B cell (primary cell): ENCODE measurements at regions not wholly inside any gene's neighbourhood (a gene's known extent, or its start where the extent isn't known, plus 50 kb on each side); places are given as distances from the start of the nearest gene placed in this dataset.

ENCODE experiments used
- ATAC-seq: fragments of 200-7000 bp; cut with Tn5 transposase; one replicate; pipeline ENCODE4 v1.10.0; 2021; ENCODE audit warnings: low read depth, mild to moderate bottlenecking, moderate number of reproducible peaks, moderate library complexity
- CTCF ChIA-PET: fragments of 350-600 bp; sonication (Branson Sonifier 250); formaldehyde crosslinking; loops from one replicate; lab custom pipeline; 2021; ENCODE audit warnings: antibody characterized with exemption, inconsistent platforms; lab: Charles Lee
- POLR2A ChIA-PET: fragments of 350-600 bp; sonication (Branson Sonifier 250); formaldehyde crosslinking; loops from one replicate; lab custom pipeline; 2021; ENCODE audit warnings: antibody characterized with exemption; lab: Charles Lee
- DNase-seq: peaks from one replicate; pipeline ENCODE4 v3.0.0; 2013
- H2AFZ ChIP-seq: 2 replicates; pipeline ENCODE4 v1.6.1; 2012; ENCODE audit warnings: mild to moderate bottlenecking, low read depth, low read length; ENCODE audit not compliant: insufficient read depth, poor library complexity, severe bottlenecking
- H3K27ac ChIP-seq, 2 donors: 1 replicate in 1 of 2; 2 replicates in 1 of 2; pipeline ENCODE4 v1.5.1; 2012 to 2013; ENCODE audit warnings: low read length in 2 of 2, mild to moderate bottlenecking in 2 of 2, moderate library complexity in 1 of 2
- H3K27me3 ChIP-seq, 4 experiments: fragments of 200-600 bp in 1 of 4; sonication (generic) in 1 of 4; replicated peaks in 1 of 4; 1 replicate in 2 of 4; 2 replicates in 2 of 4; pipeline versions ENCODE4 v1.6.1 to v1.7.0; 2013 to 2016; ENCODE audit warnings: low read length in 3 of 4, mild to moderate bottlenecking in 2 of 4, mixed read lengths in 1 of 4, moderate library complexity in 1 of 4; ENCODE audit not compliant: insufficient read depth in 4 of 4, control insufficient read depth in 3 of 4; ENCODE audit errors: control extremely low read depth in 1 of 4
- H3K36me3 ChIP-seq, 2 experiments: replicated peaks in 1 of 2; 1 replicate in 1 of 2; 2 replicates in 1 of 2; pipeline versions ENCODE4 v1.6.1 to v1.7.1; 2013; ENCODE audit warnings: low read length in 1 of 2; ENCODE audit not compliant: insufficient read depth in 2 of 2, control insufficient read depth in 1 of 2; ENCODE audit errors: control extremely low read depth in 1 of 2, extremely low read depth in 1 of 2
- H3K4me1 ChIP-seq, 2 donors: fragments of 200-600 bp in 1 of 2; sonication (generic) in 1 of 2; 1 replicate in 1 of 2; 2 replicates in 1 of 2; pipeline versions ENCODE4 v1.5.1 to v1.6.1; 2013 to 2017; ENCODE audit warnings: low read length in 2 of 2; ENCODE audit not compliant: control insufficient read depth in 2 of 2, insufficient read depth in 2 of 2
- H3K4me2 ChIP-seq: replicated peaks from 2 replicates; pipeline ENCODE3; 2012; ENCODE audit warnings: mild to moderate bottlenecking, low read depth, low read length; ENCODE audit not compliant: poor library complexity, severe bottlenecking
- H3K4me3 ChIP-seq, 5 experiments: fragments of 200-600 bp in 1 of 5; sonication (generic) in 1 of 5; 1 replicate in 3 of 5; 2 replicates in 2 of 5; pipeline versions ENCODE4 v1.5.1 to v1.7.0; 2011 to 2016; ENCODE audit warnings: low read length in 4 of 5, mild to moderate bottlenecking in 4 of 5, low read depth in 2 of 5, control low read depth in 1 of 5, moderate library complexity in 1 of 5; ENCODE audit not compliant: insufficient read depth in 1 of 5; ENCODE audit errors: control extremely low read depth in 1 of 5, extremely low read depth in 1 of 5
- H3K79me2 ChIP-seq: fragments of 200-600 bp; sonication (generic); one replicate; pipeline ENCODE4 v1.6.0; 2016; ENCODE audit warnings: low read length; ENCODE audit not compliant: control insufficient read depth, insufficient read depth
- H3K9ac ChIP-seq: fragments of 200-600 bp; sonication (generic); 2 replicates; pipeline ENCODE4 v1.6.1; 2017; ENCODE audit warnings: mild to moderate bottlenecking, low read length, moderate library complexity
- H3K9me3 ChIP-seq, 3 donors: one replicate each; pipeline versions ENCODE4 v1.6.1 to v1.7.1; 2013; ENCODE audit warnings: low read length in 2 of 3; ENCODE audit not compliant: control insufficient read depth in 2 of 3, insufficient read depth in 1 of 3; ENCODE audit errors: control extremely low read depth in 1 of 3
- H4K20me1 ChIP-seq: 2 replicates; pipeline ENCODE4 v1.6.0; 2012; ENCODE audit warnings: mild to moderate bottlenecking, low read length; ENCODE audit not compliant: insufficient read depth, control insufficient read depth, poor library complexity, severe bottlenecking
- H3K27ac Mint-ChIP-seq: one replicate; pipeline ENCODE4 v1.8.0; 2021; ENCODE audit warnings: mixed read lengths
- H3K27me3 Mint-ChIP-seq: one replicate; pipeline ENCODE4 v1.8.0; 2021; ENCODE audit warnings: mixed read lengths
- H3K4me1 Mint-ChIP-seq: one replicate; pipeline ENCODE4 v1.8.0; 2021; ENCODE audit warnings: mixed read lengths
- H3K4me3 Mint-ChIP-seq: one replicate; pipeline ENCODE4 v1.8.0; 2021; ENCODE audit warnings: mixed read lengths
- H3K9me3 Mint-ChIP-seq: one replicate; pipeline ENCODE4 v1.8.0; 2022; ENCODE audit warnings: mixed read lengths; ENCODE audit not compliant: insufficient read depth
- CTCF ChIP-seq: fragments of 200-600 bp; IDR thresholded peaks from one replicate; pipeline ENCODE4 v1.8.0; 2022; ENCODE audit warnings: antibody characterized with exemption, mild to moderate bottlenecking
- EZH2 ChIP-seq: IDR thresholded peaks from 2 replicates; pipeline ENCODE4 v1.6.1; 2012; ENCODE audit warnings: borderline replicate concordance, low read depth, mild to moderate bottlenecking, moderate library complexity, low read length; ENCODE audit not compliant: insufficient read depth, poor library complexity, severe bottlenecking
- WGBS: methylation state at CpG from one replicate; pipeline ENCODE4 v1.1.5; 2013; ENCODE audit warnings: missing lambda C conversion rate; ENCODE audit not compliant: insufficient coverage; 5-methylcytosine and 5-hydroxymethylcytosine counted together
- intact Hi-C: fragments of 100-400 bp; cut with micrococcal nuclease; formaldehyde crosslinking; loops from one replicate; pipeline ENCODE4 v1.10.0; 2022

GRCh38 chr2:126797622-126798275, 100.9 kb upstream of the TEX51 start:
- H3K79me2 ChIP-seq, result no peaks in the 10 kb centered on the region
- CTCF ChIA-PET, result no interaction called here
- H3K27ac ChIP-seq, result no peak overlapping the region
- no peaks in the 10 kb centered on the region for H3K9me3 Mint-ChIP-seq
- no peaks in the 10 kb centered on the region for H3K9me3 ChIP-seq
- H3K4me1 Mint-ChIP-seq, result no peaks in the 10 kb centered on the region
- no peaks in the 10 kb centered on the region for H4K20me1 ChIP-seq
- no peak overlapping the region for H3K4me3 ChIP-seq
- H3K27me3 ChIP-seq, result no peaks in the 10 kb centered on the region
- no peak overlapping the region for H3K4me2 ChIP-seq
- peaks cover 14% of the 10 kb centered on the region for H3K27me3 Mint-ChIP-seq
- DNase-seq (no peak), ATAC-seq (no peak)
- H2AFZ ChIP-seq, result no peak overlapping the region
- WGBS, result 87% methylated on average over 13 of the region's 13 CpGs
- no peaks in the 10 kb centered on the region for H3K4me1 ChIP-seq
- no peak overlapping the region for H3K4me3 Mint-ChIP-seq
- no peak overlapping the region for H3K27ac Mint-ChIP-seq
- H3K9ac ChIP-seq, result no peak overlapping the region
- intact Hi-C loops, result no loop called here
- POLR2A ChIA-PET, result no interaction called here
- TF ChIP-seq CTCF, result no peak
- H3K36me3 ChIP-seq, result no peaks in the 10 kb centered on the region

GRCh38 chr2:126798276-126799140, 100.2 kb upstream of the TEX51 start:
- Histone ChIP-seq H3K9me3 (peaks cover 0 to 1% (median 0%) of the 10 kb centered on the region in 3 donors), H3K4me2 (no peak overlapping the region), H2AFZ (no peak overlapping the region), H3K4me1 (no peaks in the 10 kb centered on the region), H4K20me1 (no peaks in the 10 kb centered on the region), H3K27me3 (no peaks in the 10 kb centered on the region), H3K79me2 (no peaks in the 10 kb centered on the region), H3K27ac (no peak overlapping the region), H3K36me3 (no peaks in the 10 kb centered on the region), H3K4me3 (no peak overlapping the region), H3K9ac (no peak overlapping the region)
- H3K4me1 Mint-ChIP-seq, result no peaks in the 10 kb centered on the region
- no peak for TF ChIP-seq EZH2
- TF ChIP-seq CTCF, result no peak
- no peak for DNase-seq
- no peak overlapping the region for H3K4me3 Mint-ChIP-seq
- intact Hi-C loops, result no loop called here
- 77% methylated on average over 6 of the region's 9 CpGs for WGBS
- ChIA-PET CTCF (interaction anchor here (1.0 kb wide), 1 partner anchor 18 kb away, joined by 3 read pairs; no protein-coding TSS in a partner anchor), POLR2A (interaction anchor here (0.6 kb wide), 1 partner anchor 223 kb away, joined by 5 read pairs; no protein-coding TSS in a partner anchor)
- ATAC-seq, result no peak
- peaks cover 8% of the 10 kb centered on the region for H3K27me3 Mint-ChIP-seq
- H3K9me3 Mint-ChIP-seq, result no peaks in the 10 kb centered on the region
- H3K27ac Mint-ChIP-seq, result no peak overlapping the region
